GM19452 (cell line): ENCODE measurements at regions not wholly inside any gene's neighbourhood (a gene's known extent, or its start where the extent isn't known, plus 50 kb on each side); places are given as distances from the start of the nearest gene placed in this dataset.
"Not testable (repeated sequence)": the region's sequence is repeated elsewhere in the genome, so short reads cannot be mapped to it uniquely, and the experiment has no call there.

Experiments
- ATAC-seq: cut with Tn5 transposase; IDR thresholded peaks from one replicate; pipeline ENCODE4 v1.9.1; 2021; ENCODE audit not compliant: unreplicated experiment

GRCh38 chr18:37844209-37844970 is 278.8 kb upstream of the CELF4 start:
- ATAC-seq, result no peak

- no peak for ATAC-seq
Observed at GRCh38 chr18:37838083-37838482, 272.5 kb upstream of the CELF4 start.

- ATAC-seq, result no peak
Observed at GRCh38 chr18:37836071-37836970, 270.7 kb upstream of the CELF4 start.

- ATAC-seq, result not testable (repeated sequence)
Observed at GRCh38 chr18:37832010-37832695, 266.6 kb upstream of the CELF4 start.

GRCh38 chr18:37812961-37813360 is 247.4 kb upstream of the CELF4 start:
- ATAC-seq, result no peak

- no peak for ATAC-seq
Observed at GRCh38 chr18:37805773-37806404, 240.3 kb upstream of the CELF4 start.

- no peak for ATAC-seq
Observed at GRCh38 chr18:37796823-37797349, 231.3 kb upstream of the CELF4 start.

GRCh38 chr18:37787452-37787851 is 221.9 kb upstream of the CELF4 start:
- ATAC-seq, result no peak

- no peak for ATAC-seq
Observed at GRCh38 chr18:37783771-37784170, 218.2 kb upstream of the CELF4 start.

GRCh38 chr18:37779220-37779619 is 213.6 kb upstream of the CELF4 start:
- ATAC-seq, result no peak

GRCh38 chr18:37778417-37779165 is 213.0 kb upstream of the CELF4 start:
- peak; percentile 69 for ATAC-seq

- no peak for ATAC-seq
Observed at GRCh38 chr18:37769826-37770225, 204.2 kb upstream of the CELF4 start.

GRCh38 chr18:37764541-37765288 is 199.1 kb upstream of the CELF4 start:
- no peak for ATAC-seq

- no peak for ATAC-seq
Observed at GRCh38 chr18:37762076-37762621, 196.6 kb upstream of the CELF4 start.

- no peak for ATAC-seq
Observed at GRCh38 chr18:37754141-37754540, 188.5 kb upstream of the CELF4 start.

- ATAC-seq, result no peak
Observed at GRCh38 chr18:37742436-37742835, 176.8 kb upstream of the CELF4 start.

- no peak for ATAC-seq
Observed at GRCh38 chr18:37741032-37741623, 175.5 kb upstream of the CELF4 start.

- ATAC-seq, result no peak
Observed at GRCh38 chr18:37734406-37734805, 168.8 kb upstream of the CELF4 start.

GRCh38 chr18:37729716-37730115 is 164.1 kb upstream of the CELF4 start:
- ATAC-seq, result no peak
